ENCODE measurements at regions not wholly inside any gene's neighbourhood (a gene's known extent, or its start where the extent isn't known, plus 50 kb on each side); places are given as distances from the start of the nearest gene placed in this dataset.

- H3K27me3 ChIP-seq (ENCODE audit: insufficient read depth, low read depth), result no peaks in the 10 kb centered on the region
- H3K27ac ChIP-seq, result no peak overlapping the region
- H3K4me1 ChIP-seq (ENCODE audit: low read depth, poor library complexity, severe bottlenecking), result no peaks in the 10 kb centered on the region
- H3K4me2 ChIP-seq, result no peak overlapping the region
- no peak overlapping the region for H3K4me3 ChIP-seq (IDR thresholded peaks at IDR 0.05; ENCODE audit: insufficient read depth, low read depth, low read length)
- H2AFZ ChIP-seq (ENCODE audit: low read depth), result no peak overlapping the region
- no peak for TF ChIP-seq CTCF (conservative IDR thresholded peaks at IDR 0.05; ENCODE audit: low read depth, low read length)
- no peaks in the 10 kb centered on the region for H3K79me2 ChIP-seq (ENCODE audit: insufficient read depth, low read depth)
- H3K9ac ChIP-seq, result no peak overlapping the region
- H3K36me3 ChIP-seq (ENCODE audit: insufficient read depth), result no peaks in the 10 kb centered on the region
- H4K20me1 ChIP-seq (ENCODE audit: insufficient read depth), result no peaks in the 10 kb centered on the region
Observed at GRCh38 chrX:69079268-69079667, 86.0 kb downstream of the PJA1 start.

GRCh38 chrX:69077895-69078455 lies 87.3 kb downstream of the PJA1 start:
- no peaks in the 10 kb centered on the region for H3K36me3 ChIP-seq (ENCODE audit: insufficient read depth)
- TF ChIP-seq CTCF (conservative IDR thresholded peaks at IDR 0.05; ENCODE audit: low read depth, low read length), result no peak
- H3K79me2 ChIP-seq (ENCODE audit: insufficient read depth, low read depth), result no peaks in the 10 kb centered on the region
- no peak overlapping the region for H3K27ac ChIP-seq
- no peaks in the 10 kb centered on the region for H3K4me1 ChIP-seq (ENCODE audit: low read depth, poor library complexity, severe bottlenecking)
- no peaks in the 10 kb centered on the region for H4K20me1 ChIP-seq (ENCODE audit: insufficient read depth)
- no peak overlapping the region for H3K4me3 ChIP-seq (IDR thresholded peaks at IDR 0.05; ENCODE audit: insufficient read depth, low read depth, low read length)
- no peak overlapping the region for H3K9ac ChIP-seq
- no peaks in the 10 kb centered on the region for H3K27me3 ChIP-seq (ENCODE audit: insufficient read depth, low read depth)
- no peak overlapping the region for H3K4me2 ChIP-seq
- H2AFZ ChIP-seq (ENCODE audit: low read depth), result no peak overlapping the region

- Histone ChIP-seq H3K36me3 (ENCODE audit: insufficient read depth) (no peaks in the 10 kb centered on the region), H3K9ac (no peak overlapping the region), H3K27me3 (ENCODE audit: insufficient read depth, low read depth) (no peaks in the 10 kb centered on the region), H3K4me1 (ENCODE audit: low read depth, poor library complexity, severe bottlenecking) (no peaks in the 10 kb centered on the region), H3K4me3 (IDR thresholded peaks at IDR 0.05; ENCODE audit: insufficient read depth, low read depth, low read length) (no peak overlapping the region), H3K4me2 (no peak overlapping the region), H3K79me2 (ENCODE audit: insufficient read depth, low read depth) (no peaks in the 10 kb centered on the region), H4K20me1 (ENCODE audit: insufficient read depth) (no peaks in the 10 kb centered on the region), H2AFZ (ENCODE audit: low read depth) (no peak overlapping the region), H3K27ac (no peak overlapping the region)
- no peak for TF ChIP-seq CTCF (conservative IDR thresholded peaks at IDR 0.05; ENCODE audit: low read depth, low read length)
Observed at GRCh38 chrX:69076088-69076487, 89.2 kb downstream of the PJA1 start.

GRCh38 chrX:69074726-69075125 lies 90.5 kb downstream of the PJA1 start:
- Histone ChIP-seq H3K79me2 (ENCODE audit: insufficient read depth, low read depth) (no peaks in the 10 kb centered on the region), H3K4me3 (IDR thresholded peaks at IDR 0.05; ENCODE audit: insufficient read depth, low read depth, low read length) (no peak overlapping the region), H2AFZ (ENCODE audit: low read depth) (no peak overlapping the region), H3K9ac (no peak overlapping the region), H3K27ac (no peak overlapping the region), H3K36me3 (ENCODE audit: insufficient read depth) (no peaks in the 10 kb centered on the region), H4K20me1 (ENCODE audit: insufficient read depth) (no peaks in the 10 kb centered on the region), H3K4me2 (no peak overlapping the region), H3K27me3 (ENCODE audit: insufficient read depth, low read depth) (no peaks in the 10 kb centered on the region), H3K4me1 (ENCODE audit: low read depth, poor library complexity, severe bottlenecking) (no peaks in the 10 kb centered on the region)
- TF ChIP-seq CTCF (conservative IDR thresholded peaks at IDR 0.05; ENCODE audit: low read depth, low read length), result no peak

Measured in KMS-11 (cell line).